NCI-H2196 (cell line): ENCODE measurements at regions not wholly inside any gene's neighbourhood (a gene's known extent, or its start where the extent isn't known, plus 50 kb on each side); places are given as distances from the start of the nearest gene placed in this dataset.
"Not testable (repeated sequence)": the region's sequence is repeated elsewhere in the genome, so short reads cannot be mapped to it uniquely, and the experiment has no call there.

Experiments used
- DNase-seq: peaks from one replicate; lab custom pipeline; 2025; ENCODE audit not compliant: unreplicated experiment; lab: John Stamatoyannopoulos, UW

DNA sequence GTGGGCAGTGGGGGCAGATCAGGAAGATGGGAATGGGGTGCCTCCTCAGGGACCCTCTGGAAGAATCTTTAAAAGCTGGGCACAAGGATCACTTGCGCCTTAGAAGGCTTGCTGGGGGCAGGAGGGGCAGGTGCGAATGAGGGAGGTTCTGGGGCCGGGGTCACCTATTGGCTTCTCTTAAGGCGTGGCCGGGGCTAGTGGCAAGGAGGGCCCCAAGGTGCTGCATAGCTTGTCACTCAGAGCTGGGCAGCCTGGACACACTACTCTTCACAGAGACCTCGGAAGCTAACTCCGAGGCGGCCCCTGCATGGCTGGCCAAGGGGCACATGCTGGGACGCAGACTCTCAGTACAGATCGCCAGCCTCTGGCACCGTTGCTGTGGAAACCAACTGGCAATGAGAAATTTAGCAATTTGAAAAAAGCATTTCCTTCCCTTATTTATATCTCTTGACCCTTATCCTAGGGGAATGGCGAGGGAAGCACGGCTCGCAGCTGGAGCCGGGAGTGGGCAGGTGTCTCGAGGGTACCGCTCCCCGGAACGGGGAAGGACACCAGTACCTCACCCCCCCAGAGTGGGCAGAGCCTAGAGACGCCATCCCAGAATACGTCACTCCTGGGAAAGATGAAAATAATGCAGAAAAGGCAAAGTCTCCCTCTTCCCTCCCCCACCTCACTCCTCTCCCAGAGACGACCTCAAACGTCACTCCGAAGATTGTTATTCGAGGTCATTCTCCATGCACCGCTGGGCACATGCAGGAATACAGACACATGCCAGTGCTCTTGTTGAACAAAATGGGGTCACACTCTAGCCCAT, 188.1 kb downstream of the CTTN start:
- no peak for DNase-seq

DNA sequence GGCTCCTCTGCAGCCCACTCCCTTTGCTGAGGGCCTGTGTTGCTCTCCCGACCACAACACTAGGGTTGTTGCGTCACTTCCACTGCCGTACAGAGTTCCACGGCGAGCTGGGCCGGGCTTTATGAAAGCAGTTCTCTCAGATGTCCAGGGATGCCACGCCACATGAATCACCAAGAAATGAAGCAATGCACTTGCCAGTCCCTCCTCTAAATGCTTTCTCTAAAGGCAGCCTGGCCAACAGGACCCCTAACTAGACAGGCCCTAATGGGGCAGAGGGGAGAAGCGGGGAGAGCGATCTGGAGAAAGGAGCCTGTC, 188.7 kb downstream of the CTTN start:
- DNase-seq, result no peak

DNA sequence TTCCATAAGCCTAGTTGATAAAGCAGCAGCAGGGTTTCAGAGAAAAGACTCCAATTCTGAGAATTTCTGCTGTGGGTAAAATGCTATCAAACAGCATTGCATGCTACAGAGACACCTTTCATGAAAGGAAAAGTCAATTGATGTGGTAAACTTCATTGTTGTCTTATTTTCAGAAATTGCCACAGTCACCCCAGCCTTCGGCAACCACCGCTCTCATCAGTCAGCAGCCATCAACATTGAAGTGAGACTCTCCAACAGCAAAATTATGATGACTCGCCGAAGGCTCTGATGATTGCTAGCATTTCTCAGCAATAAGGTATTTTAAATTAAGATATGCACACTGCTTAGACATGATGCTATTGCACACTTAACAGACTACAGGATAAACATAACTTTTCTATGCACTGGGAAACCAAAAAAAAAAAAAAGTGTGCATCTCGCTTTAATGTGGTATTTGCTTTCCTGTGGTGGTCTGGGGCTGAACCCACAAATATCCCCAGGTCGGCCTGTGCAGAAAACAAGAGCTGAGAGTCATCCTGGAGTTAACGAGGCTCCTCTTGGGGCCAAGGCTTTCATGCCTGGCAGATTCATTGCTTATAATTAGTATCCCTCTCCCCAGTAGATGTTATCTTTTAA, 192.1 kb downstream of the CTTN start:
- no peak for DNase-seq

DNA sequence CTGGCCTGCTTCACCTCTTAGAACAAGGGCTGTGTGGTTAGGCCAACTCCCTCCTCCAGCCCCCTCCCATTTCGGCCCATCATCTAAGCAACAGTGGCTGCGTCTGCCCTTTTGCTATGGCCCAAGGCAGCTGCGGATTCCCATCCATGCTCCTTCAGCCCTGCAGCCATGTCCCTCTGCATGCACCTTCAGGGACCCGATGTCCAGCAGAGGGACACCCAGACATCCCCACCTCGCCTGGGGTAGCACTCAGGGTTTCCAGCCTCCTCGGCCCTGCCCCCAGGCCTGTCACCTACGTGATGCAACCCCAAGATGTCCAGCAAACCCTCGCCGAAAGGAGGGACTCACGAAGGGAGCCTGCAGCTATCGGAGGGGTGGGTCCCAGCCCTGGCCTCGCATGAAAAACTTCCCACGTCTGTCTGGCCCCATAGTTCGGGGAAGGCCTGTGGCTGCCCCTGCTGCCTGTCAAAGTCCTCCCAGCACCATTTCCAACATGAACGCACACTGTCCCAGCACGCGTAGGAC, 194.4 kb downstream of the CTTN start:
- DNase-seq, result no peak

DNA sequence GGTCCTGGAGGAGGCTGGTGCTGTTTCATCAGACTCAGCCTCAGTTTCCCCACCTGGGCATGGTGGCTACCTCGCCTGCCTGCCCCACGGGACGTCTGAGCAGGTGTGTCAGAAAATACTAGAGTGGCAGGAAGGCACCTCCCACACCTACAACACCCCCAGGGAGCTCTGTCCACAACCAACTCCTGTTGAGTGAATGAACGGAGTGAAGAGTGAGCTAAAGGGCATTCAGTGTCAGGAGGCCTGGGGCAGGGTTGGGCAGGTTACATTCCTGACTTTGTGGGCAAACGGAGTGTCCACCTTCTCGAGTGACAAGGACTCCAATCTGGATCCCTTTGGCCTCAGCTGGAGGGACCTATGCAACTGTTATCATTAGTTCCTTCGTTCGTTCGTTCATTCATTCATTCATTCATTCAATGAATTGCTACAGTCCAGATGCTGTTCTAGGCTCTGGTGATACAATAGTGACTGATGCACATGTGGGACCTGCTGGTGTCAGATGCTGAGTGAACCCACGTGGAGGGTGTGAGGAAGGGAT, 195.2 kb downstream of the CTTN start:
- DNase-seq, result no peak

DNA sequence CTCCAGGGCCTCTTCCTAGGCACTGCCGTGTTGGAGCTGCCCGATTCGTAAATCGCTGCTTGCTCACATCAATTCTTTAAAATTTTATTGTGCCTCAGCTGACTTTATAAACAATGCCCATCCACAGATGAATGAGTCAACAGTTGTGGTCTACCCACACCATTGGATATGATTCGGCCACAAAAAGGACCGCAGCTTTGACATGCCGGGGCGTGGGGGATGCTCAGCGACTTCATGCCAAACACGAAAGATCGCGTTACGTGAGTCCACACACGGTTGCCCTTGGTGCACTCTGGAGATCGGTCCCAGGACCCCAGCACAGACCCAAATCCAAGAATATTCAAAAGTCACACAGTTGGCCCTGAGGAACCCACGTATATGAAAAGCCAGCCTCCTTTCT, 195.7 kb downstream of the CTTN start:
- DNase-seq, result no peak

DNA sequence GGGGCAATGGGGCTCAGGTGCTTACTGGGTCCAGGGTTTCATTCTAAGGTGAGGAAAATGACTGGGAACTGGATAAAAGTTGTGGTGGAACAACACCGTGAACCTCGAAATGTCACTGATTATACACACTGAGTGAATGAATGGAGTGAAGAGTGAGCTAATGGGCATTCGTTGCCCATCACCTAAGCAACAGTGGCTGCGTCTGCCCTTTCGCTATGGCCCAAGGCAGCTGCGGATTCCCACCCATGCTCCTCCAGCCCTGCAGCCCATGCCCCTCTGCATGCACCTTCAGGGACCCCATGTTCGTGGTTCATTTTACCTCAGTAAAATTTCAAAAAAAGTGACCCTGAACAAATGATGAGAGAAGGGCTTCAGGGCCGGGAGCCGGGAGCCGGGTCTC, 196.3 kb downstream of the CTTN start:
- DNase-seq, result no peak

DNA sequence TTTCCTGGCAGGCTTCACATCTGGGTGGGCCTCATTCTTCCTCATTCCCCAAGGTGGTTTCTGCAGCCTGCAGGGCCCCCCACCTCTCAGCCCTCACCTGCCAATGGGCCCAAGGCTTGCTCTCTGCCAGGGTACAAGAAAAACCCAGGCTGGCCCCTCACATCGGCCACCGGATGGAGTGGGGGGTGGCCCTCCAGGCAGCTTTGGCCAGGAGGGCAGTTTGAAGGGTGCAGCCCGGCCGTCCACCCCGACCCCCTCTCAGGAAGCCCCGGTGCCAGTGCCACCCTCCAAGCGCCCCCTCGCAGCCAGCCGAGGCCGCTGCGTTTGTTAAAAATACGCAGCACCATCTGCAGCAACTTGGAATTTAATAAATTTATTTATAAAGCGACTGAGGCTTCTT, 196.7 kb downstream of the CTTN start:
- no peak for DNase-seq

DNA sequence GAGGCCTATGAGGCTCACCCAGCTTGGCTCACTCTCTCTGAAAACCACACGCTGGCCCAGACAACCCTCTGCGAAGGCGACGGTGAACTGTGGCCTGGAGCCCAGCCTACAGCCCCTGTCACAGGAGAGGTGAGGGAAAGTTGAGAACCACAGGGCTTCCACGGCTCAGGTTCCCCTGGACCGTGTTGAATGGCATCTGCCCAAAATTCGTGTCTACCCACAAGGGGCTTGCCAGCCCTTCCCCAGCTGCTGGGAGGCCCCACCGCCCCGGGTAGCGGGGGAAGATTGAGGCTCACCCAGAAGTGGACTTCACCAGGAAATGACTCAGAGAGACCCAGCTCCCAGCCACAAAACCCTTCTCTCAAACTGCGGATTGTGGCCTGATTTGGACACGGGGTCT, 197.1 kb downstream of the CTTN start:
- DNase-seq, result no peak

DNA sequence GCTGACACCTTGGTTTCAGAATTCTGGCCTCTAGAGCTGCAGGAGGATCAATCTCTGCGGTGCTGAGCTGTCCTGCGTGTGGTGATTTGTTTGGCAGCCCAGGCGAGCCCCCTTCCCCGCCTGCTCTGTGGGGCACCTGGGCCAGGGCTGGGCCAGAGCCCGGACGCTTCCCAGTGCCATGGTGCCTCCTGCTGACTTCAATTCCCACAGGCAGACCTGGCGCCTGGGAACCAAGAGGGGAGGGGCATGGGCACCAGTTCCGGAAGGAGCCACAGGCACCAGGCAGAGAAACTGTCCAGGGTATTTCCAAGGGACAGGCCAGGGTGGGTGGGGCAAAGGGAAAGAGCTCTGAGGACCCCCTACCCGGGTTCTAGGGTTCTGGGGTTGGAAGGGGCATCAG, 197.8 kb downstream of the CTTN start:
- DNase-seq, result no peak

DNA sequence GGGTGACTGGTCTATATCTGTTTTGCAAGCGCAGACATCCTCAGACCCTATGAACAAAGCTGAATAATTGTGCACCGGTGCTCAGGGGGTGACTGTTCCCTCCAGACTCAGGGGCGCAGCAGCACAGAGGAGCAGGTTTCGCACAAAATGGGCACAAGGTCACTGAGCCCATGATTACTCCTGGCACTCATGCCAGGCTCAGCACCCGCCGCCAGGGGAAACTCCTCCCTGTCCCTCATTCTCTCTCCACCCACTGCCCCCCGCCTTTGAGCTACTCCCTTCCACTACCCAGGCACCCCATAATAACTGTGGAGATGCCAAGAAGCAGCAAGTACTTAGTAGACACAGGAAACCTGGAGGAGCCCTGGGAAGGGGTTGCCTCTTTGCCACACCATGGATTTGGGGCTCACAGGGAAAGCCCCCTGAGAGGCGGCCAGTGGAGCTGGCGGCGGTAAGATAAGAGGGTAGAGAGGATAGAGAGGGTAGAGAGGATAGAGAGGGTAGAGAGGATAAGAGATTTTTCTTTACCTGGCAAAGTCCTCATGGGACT, 198.8 kb downstream of the CTTN start:
- DNase-seq, result no peak

DNA sequence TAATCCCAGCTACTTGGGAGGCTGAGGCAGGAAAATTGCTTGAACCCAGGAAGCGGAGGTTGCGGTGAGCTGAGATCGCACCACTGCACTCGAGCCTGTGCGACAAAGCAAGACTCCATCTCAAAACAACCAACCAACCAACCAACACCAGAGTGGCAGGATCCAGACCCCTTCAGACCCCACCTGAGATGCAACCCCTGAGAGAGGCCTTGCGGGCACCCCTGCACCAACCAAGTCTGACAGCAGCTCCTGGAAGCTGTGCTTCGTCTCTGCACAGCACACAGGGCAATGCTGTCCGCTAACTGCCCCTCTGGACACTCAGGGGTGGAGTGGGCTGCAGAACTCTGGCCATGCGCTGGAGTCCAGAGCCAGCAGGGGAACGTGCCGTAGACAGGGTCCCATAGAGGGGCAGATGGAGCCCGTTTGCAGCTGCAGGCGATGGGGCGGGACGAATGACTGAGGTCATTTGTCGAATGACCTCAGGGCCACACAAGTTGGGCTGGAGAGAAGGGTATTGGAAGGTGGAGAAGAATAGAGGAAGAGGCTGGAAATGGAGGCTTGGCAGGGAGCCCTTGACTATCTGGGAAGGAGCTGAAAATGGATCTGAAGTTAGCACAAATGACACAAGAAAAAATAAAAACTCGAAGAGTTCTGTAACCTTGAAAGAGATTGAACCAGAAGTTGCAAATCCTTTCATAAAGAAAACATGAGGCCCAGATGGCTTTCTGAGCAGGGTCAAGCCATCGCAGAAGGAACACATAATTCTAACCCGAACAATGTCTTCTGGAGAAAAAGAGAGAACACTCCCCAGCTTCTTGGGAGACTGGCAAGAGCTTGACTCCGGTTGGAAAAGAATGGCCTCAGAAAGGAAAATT, 199.7 kb downstream of the CTTN start:
- no peak for DNase-seq

DNA sequence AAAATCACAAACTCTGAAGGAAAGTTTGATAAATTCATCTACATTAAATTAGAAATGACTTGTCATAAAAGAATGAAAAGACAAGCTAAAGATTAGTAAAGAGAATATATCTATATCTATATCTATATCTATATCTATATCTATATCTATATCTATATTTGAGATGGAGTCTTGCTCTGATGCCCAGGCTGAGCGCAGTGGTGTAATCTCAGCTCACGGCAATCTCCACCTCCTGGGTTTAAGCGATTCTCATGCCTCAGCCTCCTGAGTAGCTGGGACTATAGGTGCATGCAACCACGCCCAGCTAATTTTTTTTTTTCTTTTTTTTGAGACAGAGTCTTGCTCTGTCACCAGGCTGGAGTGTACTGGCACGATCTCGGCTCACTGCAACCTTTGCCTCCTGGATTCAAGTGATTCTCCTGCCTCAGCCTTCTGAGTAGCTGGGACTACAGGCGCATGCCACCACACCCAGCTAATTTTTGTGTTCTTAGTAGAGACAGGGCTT, 202.6 kb downstream of the CTTN start:
- not testable (repeated sequence) for DNase-seq

DNA sequence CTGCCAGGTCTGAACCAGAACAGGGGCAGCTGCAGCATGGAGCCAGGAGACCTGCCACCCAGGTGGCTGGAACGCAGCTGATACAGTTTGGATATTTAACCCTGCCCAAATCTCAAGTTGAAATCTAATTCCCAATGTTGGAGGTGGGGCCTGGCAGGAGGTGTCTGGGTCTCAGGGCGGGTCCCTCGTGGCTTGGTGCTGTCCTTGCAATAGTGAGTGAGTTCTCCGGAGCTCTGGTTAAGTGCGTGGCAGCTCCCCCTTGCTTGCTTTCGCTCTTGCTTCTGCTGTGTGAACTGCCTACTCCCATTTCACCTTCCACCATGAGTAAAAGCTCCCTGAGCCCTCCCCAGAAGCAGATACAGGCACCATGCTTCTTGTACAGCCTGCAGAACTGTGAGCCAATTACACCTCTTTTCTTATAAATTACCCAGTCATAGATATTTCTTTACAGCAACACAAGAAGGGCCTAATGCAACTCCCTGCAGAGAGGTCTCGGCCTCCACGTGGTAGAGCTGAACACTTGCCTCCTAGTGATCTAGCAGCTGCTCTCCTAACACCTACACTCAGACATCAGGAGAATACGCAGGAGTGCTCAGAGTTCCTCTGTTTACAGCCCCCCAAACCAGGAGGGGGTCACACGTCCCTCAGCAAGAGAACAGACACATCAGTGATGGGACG, 203.7 kb downstream of the CTTN start:
- peak; percentile 35 for DNase-seq

DNA sequence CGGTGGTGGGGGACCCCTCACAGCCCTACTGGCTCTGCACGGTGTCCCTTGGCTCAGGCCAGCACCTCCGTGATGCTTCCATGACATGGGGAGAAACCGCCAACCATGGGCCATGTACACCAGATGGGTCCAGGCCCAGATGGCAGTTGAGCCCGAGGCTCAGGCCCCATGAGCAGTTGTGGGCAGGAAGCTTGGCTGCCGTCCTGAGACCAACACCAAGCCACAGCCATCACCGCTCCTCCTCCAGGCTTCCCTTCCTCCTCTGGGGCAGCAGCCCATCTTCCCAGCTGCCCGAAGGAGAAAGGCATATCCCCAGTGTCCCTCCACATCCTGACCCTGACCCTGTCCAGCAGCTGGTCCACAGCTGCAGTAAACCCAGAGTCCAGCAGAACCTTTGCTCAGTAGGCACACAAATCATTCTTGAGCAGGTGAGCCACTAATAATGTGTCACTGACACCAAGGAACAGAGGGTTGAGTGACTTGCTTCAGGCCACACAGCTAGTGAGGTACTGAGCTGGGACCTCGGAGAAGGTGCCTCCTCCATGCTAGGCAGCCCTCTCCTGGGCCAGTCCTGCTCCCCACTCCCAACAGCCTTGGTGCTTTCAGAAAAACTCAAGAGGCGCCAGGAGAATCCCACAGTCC, 204.9 kb downstream of the CTTN start:
- DNase-seq, result no peak

DNA sequence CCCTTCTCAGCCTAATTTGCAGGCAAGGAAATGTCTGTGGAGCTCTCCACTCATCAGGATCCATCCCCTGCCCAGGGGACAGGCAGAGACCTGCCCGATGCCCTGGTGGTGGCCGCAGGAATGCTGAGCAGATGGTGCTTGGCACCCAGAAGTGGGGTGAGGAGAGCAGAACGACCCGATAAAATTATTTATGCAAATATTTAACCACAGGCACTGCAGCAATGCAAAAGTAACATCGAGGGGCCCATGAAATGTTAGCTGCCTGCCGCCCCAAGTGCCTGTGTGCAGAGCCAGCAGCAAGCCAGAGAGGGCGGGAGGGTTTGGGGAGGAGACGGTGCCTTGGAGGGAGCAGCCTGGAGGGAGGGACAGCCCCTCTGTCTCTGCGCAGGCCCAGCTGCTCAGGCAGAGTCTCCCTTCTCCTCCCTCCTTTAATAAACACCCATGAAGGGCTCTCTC, 205.5 kb downstream of the CTTN start:
- DNase-seq, result peak; percentile 43

DNA sequence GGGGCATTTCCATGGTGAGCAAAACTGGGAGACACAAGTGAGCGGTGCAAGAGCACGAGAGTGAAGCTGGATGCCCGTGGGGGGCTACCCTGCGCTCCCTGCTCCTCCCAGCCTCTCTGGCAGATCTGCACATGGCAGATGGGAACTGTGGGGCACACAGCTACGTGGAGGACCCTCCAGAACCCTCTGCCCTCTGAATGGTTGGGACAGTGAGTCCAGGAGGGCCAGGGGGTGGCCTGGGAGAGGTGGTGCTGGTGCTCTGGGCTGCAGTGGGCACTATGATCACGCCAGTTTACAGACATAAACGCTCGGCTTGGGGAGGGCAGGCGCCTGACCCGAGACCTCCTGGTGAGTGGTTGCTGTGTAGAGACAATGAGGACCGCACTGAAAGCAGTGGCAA, 205.9 kb downstream of the CTTN start:
- DNase-seq, result no peak

DNA sequence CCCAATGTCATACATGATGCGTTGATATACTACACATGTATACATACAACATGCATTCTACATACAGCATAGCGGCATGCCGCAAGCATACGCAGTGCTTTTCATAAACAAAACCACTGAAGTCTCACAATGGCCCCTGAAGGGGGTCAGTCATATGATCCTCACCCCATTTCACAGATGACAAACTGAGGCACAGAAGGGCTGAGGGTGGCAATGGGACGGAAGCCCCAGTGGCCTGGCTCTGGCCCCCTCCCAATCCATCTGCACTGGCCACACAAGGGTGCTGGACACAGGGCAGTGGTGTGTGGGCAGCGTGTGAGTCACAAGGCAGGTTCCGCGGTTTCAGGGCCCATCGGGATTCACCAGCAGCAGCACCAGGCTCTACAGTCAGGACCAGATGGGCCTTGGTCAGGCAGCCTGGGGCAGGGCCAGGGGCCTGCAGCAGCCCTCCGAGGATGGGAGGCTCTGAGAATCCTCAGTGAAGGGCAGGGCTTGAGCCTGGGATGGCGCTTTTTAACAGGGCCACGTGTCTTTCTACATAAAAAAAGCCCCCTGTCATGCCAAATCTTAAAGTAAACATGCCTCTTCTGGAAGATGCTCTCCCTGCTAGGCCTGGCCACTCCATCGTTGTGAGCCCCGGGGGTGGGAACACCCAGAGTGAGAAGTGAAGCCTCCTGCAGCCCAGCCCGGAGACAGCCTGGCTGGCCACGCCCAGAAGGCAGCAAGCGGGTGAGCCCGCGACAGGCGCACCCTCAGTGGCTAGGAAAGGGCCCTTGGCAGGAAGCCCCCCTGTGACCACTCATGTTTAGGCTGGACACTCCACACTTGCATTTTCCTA, 206.5 kb downstream of the CTTN start:
- DNase-seq, result no peak

DNA sequence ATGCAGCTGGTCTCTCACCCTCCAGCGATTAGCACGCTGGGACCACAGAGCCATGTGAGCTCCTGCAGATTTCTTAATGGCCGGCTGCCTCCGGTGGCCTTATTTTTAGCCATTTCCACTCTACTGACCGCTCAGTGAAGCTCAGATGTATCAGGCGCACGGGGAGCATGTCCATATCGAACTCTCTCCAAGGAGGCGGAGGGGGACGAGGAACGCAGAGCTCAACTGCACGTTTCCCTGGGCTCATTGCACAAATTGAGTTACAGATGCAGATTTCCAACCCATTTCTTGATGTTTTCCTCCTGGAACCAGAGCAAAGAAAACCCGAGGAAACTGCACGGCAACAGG, 207.1 kb downstream of the CTTN start:
- DNase-seq, result no peak
